LoVo (cell line): ENCODE measurements at regions not wholly inside any gene's neighbourhood (a gene's known extent, or its start where the extent isn't known, plus 50 kb on each side); places are given as distances from the start of the nearest gene placed in this dataset.

Experiments used
- DNase-seq: peaks from one replicate; pipeline ENCODE4 v3.0.0-alpha.2; 2016; ENCODE audit warnings: low spot score

DNA sequence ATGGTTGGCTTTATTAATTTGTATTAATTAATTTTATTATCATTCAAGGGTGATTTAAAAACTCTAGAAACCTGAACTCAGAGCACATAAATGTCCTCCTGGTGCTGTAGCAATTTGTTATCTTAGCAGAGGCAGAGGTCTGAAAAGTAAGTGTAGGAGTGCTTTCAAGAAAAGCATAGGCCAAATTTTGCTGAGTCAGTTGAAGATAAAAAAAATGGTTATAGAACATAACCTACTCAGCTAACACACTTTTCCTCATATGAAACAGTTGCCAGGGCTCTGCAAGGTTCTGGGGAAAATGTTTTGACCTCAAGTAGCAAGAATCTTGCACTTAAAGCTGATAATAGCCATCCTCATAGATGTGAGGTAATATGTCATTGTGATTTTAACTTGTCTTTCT, 53.5 kb upstream of the CHODL start:
- DNase-seq, result no peak

DNA sequence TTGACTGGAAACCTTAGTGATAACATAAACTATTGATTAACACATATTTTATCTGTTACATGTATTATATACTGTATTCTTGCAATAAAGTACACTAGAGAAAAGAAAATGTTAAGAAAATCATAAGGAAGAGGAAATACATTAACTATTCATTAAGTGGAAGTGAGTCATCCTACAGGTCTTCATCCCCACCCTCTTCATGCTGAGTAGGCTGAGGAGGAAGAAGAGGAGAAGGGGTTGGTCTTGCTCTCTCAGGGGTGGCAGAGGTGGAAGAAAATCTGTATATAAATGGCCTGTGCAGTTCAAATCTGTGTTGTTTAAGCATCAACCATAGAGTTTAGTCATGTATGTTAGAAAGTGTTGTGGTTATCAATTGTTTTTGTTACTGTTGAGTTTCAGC, 66.1 kb upstream of the CHODL start:
- no peak for DNase-seq

DNA sequence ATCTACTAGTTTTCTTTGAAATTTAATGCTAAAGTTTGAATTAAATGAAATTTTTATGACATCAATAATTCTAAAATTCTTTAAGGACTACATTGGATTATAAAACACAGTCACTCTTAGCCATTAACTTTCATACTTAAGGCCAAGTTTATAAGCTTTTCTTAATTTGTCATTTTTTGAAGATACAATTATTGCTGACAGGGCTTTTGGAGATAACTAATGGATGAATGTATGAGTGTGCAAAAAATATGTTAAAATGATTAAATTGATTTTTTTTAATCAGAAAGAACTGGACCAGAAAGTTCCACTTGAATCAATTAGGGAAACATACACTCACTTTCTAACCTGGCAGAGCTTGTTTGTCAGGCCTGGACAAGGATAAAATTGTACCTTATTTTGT, 70.3 kb upstream of the CHODL start:
- no peak for DNase-seq

DNA sequence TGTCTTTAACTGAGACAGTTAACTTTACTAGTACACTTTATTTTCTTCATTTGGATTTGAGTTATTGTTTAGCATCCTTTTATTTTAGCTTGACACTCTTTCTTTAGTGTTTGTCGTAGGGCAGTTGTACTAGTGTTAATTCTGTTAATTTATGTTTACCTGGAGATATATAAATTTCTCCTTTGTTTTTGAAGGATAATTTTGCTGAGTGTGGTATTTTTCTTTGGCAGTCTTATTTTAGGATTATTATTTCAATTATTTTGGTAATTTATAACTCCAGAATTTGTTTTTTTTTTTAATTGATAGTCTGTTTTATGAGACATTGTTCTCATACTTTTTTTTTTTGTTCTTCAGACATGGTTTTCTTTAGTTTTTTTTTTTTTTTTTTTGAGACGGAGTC, 73.8 kb upstream of the CHODL start:
- no peak for DNase-seq

DNA sequence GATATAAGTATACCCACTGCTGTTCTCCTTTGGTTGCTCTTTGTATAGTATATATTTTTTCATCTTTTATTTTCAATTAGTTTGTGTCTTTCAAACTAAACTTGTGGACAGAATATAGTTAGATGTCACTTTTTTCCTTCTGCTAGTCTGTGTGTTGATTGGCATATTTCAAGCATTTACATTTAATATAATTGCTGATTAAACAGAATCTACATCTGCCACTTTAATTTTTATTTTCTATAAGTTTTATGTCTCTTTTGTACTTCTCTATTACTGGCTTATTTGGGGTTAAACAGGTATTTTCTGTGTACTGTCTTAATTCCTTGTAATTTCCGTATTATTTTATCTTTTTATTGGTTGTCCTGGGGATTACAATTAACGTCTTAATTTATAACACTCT, 74.4 kb upstream of the CHODL start:
- no peak for DNase-seq

DNA sequence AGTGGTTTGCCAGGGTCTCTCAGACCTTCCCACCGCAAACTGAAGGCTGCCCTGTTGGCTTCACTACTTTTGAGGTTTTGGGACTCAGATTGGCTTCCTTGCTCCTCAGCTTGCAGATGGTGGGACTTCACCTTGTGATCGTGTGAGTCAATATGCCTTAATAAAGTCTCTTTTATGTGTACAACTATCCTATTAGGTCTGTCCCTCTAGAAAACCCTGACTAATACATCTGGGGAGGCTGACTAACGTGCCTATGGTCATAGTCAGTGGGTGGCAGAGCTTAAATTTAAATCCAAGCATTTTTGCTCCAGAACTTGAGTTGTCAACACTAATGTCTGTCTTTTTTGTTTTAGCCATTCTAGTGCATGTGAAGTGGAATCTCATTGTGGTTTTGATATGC, 76.5 kb upstream of the CHODL start:
- DNase-seq, result no peak

DNA sequence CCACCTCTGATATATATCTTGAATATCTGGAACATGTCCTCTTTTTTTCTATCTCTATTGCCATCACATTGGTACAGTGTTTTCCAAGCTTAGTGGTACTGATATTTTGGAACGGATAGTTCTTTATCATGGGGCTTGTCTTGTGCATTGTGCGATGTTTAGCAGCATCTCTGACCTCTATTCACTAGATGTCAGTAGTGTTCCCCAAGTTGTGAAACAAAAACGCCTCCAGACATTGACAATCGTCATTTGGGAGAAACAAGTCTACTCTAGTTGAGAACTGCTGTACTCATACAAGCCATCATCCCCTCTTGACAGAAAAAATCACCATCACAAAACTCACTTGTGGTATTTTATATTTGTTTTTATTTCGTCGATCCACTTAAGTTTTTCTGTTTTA, 79.7 kb upstream of the CHODL start:
- no peak for DNase-seq

DNA sequence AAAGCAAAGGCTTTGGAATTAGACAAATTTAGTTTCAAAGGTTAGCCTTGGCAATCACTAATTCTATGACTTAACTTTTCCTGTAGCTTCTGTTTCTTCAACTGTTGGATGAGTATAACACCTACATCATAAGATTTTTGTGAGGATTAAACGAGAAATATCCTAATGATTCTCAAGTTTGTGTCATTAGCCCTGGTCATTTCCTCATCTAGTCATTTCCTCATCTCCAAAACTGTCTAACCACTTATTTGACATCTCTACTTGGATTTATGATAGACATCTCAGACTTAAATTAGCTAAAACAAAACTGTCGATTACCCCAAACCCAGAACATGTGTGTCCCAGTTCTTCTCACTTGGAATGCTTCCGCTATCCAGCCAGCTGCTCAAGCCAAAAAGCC, 80.2 kb upstream of the CHODL start:
- no peak for DNase-seq

DNA sequence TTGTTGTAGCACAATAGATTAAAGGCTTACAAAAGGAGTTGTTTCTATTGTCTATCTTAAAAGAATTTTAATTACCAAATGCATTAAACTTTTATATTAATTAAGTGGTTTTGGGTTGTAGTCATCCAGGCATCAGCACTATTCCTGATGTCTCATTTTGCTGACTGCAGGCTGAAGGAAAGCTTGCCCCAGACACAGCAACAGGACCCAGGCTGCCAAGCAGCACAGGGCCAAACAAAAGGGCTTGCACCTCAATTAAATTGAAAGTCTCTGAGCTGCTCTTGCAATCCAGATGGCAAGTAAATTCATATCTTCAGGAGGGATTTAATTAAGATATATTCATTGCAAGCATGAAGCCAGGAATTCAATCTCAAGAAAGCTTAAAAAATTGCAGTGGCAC, 80.7 kb upstream of the CHODL start:
- DNase-seq, result no peak

DNA sequence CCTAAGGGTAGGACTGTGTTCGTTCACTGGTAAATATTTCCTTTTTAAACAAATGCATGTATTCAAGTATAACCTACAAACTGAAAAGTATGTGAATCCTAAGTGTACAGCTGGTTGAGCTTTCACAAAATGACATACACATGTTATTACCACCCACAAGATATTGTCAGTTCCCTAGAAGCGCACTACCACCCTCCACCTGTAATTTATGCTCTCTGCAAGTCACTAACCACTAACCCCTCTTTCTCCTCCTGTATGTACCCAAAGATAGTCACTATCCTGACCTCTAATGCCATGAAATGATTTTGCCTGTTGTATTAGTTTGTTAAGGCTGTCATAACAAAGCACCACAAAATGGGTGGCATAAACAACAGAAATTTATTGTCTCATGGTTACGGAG, 82.8 kb upstream of the CHODL start:
- no peak for DNase-seq

DNA sequence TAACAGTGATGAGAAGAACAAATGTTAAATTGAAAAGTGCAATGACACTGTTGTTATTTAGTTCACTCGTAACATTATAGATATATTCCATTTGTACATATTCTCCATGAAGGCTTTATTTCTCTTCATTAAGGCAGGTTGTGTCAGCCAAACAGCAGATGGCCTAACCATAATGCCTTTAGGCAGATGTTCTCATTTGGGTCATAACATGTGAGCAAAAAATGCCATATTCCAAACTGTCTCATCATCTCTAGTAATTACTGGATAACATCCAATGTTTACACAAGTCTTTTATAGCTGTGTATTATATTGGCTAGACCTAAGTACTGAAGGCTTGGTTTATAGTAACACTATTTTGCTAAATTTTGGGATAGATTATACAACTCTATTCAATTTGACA, 87.2 kb upstream of the CHODL start:
- no peak for DNase-seq

DNA sequence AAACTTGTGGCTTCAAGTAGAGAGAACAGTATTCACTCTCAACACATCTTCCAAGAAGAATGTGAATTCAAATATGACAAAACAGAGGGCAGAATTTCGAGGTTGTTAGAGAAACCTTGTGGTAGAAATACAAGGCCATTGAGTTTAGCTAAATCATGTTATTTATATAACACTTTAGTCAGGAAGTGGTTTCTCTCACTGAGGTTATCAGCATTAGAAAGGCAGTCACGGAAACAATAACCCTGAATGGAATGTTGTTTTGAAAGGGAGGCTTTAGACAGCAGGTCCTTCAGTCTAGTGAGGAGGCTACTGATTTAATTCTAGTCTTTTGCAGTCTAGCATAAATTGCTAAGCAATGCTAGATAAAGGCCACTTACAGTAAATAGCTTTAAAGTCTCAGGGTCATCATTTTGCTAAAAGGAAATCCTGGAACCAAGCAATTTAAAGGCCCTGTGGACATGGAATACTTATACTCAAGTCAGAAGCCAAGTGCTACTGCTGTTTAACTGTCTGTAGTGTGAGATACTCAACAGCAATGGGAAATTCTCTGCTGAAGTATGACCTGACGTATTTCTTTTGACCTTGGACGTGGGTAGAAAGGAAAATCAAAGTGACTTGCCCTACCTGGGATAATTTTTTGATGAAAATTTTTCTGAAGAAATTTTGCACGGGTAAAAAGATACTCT, 89.0 kb upstream of the CHODL start:
- DNase-seq, result no peak

DNA sequence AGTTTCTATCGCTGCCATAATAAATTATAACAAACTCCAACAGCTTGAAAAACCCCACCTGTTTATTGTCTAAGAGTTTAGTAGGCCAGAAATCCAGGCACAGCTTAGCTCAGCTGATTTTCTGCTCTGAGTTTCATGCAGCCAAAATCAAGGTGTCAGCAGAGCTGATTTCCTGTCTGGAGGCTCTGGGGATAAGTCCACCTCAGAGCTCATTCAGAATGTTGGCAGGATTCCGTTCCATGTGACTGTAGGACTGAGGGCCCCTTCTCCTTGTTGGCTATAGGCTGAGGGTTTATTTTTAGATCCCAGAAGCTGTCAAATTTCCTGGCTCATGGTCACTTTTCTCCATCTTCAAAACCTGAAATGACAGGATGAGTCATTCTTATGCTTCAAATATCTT, 91.6 kb upstream of the CHODL start:
- no peak for DNase-seq

DNA sequence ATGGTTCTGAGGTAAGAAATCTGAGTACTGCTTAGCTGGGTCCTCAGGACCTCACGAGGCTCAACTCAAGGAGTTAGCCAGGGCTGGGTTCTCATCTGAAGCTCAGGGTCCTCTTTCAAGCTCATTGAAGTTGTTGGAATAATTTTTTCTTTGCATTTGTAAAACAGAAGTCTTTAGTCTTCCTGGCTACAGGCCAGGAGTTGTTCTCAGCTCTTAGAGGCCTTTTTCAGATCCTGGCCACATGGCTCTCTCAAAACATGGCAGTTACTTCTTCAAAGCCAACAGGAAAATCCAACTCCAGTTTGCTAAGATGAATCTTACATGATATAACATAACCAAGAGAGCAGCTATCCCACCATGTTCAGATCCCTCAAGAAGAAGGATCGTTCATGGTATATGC, 92.3 kb upstream of the CHODL start:
- no peak for DNase-seq

DNA sequence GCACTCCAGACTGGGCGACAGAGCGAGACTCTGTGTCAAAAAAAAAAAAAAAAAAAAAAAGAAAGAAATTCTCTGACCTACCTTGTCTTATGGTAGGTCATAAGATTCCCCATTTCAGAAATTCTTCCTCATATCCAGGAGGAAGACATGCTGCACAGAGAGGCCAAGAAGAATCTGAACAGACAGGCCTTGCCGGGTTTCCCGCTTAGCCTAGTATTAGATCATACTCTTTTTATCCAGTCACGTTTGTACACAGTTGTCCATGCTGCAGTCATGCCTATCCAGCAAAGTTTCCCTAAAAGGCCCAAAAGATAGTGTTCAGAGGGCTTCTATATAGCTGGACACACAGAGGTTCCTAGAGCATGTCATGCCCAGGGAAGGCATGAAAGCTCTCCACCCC, 93.6 kb upstream of the CHODL start:
- DNase-seq, result no peak

DNA sequence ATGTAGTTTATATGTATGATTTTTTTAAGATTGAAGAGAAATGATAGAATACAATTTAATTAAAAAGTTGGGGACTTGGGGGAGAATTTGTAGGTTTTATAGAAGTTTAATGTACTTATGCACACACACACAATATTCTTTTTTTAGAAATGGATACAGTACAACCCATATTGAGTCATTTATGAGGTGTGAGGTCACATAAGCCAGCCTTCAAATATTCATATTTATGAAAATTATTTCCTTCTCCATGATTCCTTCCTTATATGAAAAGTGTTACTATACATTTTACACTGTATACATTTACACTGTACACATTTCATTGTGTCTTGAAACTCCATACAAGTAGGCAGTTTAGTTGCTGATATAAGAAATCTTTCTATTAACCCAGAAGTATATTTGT, 96.2 kb upstream of the CHODL start:
- no peak for DNase-seq

DNA sequence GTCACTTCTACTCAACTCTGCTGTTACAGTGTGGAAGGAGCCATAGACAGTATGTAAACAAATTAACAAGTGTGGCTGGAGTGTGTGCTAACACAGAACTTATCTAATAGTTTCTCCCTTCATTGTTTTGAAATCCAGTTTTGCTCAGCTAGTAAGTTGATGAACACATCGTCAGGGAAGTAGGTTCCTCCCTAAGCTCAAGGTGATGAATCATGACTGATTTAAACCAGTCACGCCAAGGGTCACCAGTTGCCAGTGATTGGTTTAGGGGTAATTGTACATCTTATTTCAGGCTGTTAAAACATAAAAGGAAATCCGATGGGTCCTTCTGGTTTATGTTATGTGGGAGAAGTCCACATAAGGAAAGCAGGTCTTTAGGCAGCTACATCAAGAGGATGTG, 97.0 kb upstream of the CHODL start:
- no peak for DNase-seq

DNA sequence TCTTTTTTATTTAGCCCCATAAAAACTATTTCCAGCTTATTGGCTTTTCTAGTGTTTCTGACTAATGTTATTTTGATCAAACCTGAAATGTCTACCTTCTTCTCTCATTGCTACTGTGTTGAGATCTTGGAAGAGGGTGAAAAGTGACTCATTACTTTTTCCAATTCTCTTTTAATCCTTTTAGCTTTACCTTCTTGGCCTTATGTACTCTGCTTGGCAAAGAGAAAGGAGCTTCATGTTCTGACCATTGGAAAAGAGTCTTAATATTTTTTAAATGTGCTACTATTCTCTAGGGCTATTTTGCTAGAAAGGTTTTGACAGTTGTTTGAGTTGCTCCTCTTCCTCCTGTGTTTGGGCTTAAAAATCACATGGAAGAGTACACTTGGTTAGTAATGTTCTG, 97.8 kb upstream of the CHODL start:
- DNase-seq, result no peak

DNA sequence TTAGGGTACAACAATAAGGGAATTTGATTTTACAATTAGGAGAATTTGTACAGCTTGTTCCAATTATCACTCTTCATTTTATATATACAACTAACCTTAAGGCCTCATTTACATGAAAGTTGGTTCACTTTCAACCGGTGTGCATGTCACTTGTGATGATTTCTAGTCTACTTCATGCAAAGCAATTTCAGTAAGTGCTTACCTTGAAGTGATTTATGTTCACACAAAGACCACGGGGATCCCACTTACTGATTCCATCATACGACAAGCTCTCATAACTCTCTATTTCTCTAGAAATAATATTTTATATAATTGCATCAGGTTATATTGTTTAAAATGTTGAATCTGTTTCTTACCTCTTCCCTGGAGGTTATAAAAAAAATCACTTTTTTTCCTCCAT, 100.3 kb upstream of the CHODL start:
- DNase-seq, result no peak

DNA sequence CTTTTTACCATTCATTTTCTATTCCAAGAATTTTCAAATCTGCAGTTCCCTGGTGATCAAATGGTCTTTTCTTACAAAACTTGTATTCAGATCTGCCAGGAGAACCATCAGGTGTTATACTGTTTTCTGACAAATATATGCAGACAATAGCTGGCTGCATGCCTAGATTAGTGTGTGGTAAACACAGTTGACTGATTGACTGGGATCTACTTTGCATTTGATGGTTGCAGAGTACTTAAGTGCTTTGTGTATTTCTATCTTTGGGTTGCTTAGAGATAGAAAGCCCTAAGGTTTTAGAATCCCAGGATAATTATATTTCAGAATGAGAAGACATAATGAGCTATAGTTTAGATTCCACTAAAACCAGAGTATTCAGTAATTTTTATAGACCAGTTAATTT, 102.0 kb upstream of the CHODL start:
- no peak for DNase-seq

DNA sequence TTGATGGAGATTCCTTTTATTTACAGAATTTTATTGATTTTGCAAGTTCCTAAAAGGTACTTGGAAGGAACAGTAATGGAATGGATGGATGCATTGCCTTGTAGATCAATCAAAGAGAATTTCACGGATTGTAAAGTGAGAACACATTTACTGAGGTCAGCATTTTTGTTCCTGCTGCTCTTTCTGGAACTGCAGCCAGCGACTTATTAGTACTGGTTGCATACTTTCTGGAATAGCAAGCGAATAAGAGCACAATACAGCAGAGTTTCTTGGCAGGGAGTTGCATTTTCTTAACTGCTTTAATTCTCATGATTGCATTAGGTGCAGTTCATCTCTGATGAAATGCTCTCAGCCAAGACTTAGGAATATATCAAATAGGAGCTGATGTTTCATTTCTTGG, 106.1 kb upstream of the CHODL start:
- DNase-seq, result no peak

DNA sequence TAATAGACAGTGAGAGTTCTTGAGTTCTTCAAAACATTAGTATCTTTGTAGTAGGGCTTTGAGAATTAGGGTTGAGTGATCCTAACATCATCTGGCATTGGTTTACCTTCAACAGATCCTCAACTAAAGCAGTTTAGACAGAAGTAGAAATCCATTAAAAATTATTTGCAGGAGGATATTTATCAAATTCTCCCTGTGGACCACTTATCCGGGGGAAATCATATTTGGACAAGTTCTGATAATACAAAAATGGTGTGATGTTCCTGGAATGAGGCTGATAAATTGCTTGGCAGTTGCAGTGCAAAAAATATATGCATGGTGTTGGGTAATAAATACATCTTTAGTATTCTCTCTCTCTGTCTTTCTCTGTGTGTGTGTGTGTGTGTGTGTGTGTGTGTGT, 115.1 kb upstream of the CHODL start:
- no peak for DNase-seq

DNA sequence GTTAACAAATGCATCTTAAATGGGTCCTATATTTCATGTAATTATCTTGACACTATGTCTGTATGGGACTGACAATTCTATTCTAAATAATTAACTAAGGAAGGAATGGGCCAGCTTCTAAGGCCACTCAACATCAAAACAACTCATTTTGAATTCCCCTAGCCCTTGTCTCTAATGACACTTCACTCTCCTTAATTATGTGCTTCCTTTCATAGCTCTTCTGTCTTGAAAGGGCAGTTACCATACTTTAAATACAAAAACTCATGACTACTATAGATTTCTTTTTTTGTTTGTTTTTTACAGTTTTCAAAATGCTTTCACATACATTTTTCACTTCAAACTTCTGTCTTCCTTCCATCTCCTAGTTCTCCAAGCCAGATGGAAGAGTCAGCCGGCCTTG, 126.1 kb upstream of the CHODL start:
- DNase-seq, result no peak

DNA sequence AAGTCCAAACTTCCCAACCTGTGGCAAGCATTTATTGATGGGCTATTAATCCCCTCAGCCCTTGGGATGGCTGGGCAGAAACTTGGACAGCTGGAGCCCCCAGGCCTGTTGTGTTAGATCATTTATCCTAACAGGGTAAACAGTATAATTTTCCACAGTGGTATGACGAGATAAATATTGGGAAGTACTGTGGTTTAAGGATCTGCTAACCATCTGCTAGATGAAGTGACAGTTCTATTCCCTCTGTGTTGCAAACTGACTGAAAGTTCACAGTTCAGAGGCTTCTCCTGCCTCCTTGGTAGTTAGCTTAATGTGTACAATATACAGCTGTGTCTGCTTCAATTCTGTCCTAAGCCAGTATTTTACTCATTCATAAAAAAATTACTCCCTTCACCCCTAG, 127.5 kb upstream of the CHODL start:
- DNase-seq, result no peak

DNA sequence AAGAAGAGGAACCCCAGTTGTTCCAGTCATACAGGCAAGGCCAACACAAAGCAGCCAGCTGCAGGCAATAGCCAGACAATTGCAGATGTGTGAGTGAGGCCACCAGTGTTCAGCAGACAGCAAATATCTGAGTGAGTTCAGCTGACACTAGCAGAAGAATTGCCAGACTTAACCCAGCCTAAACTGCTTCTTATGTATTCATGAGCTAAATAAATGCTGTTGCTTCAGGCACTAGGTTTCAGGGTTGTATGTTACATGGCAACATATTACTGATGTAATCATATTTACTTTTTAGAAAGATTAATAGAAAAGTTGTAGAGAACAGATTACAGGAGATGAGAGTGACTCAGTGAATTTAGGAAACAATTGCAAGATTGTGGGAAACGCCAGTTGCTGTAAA, 129.8 kb upstream of the CHODL start:
- no peak for DNase-seq
